Endothelial cell of umbilical vein (primary cell): ENCODE measurements at regions not wholly inside any gene's neighbourhood (a gene's known extent, or its start where the extent isn't known, plus 50 kb on each side); places are given as distances from the start of the nearest gene placed in this dataset.

ENCODE experiments used
- EZH2 ChIP-seq: IDR thresholded peaks from 2 replicates; pipeline ENCODE4 v1.6.1; 2012; ENCODE audit warnings: borderline replicate concordance, low read depth, mild to moderate bottlenecking, moderate library complexity, low read length, inconsistent platforms; ENCODE audit not compliant: severe bottlenecking
- FOS ChIP-seq: IDR thresholded peaks from 2 replicates; pipeline ENCODE4 v1.6.1; 2011; ENCODE audit warnings: mild to moderate bottlenecking, low read length, moderate library complexity, borderline replicate concordance; ENCODE audit not compliant: insufficient read depth
- GATA2 ChIP-seq: IDR thresholded peaks from 2 replicates; pipeline ENCODE4 v1.7.0; 2011; ENCODE audit warnings: low read depth, mild to moderate bottlenecking, moderate library complexity, mixed read lengths, low read length; ENCODE audit not compliant: insufficient read length, insufficient read depth
- JUN ChIP-seq: IDR thresholded peaks from 2 replicates; pipeline ENCODE4 v1.6.1; 2011; ENCODE audit warnings: borderline replicate concordance, low read depth; ENCODE audit not compliant: insufficient read length, insufficient read depth
- POLR2A ChIP-seq: IDR thresholded peaks from 2 replicates; pipeline ENCODE4 v1.6.1; 2012; ENCODE audit warnings: low read depth, mild to moderate bottlenecking, control low read depth, low read length
- POLR2AphosphoS5 ChIP-seq: IDR thresholded peaks from 2 replicates; pipeline ENCODE4 v1.6.1; 2012; ENCODE audit warnings: low read depth, mild to moderate bottlenecking, control low read depth, low read length, moderate library complexity; ENCODE audit not compliant: insufficient read depth
- TF ChIP-seq, protein P1 (sequence below), 2 donors: IDR thresholded peaks; 1 replicate in 1 of 2; 2 replicates in 1 of 2; pipeline ENCODE4 v1.5.1; 2011; ENCODE audit warnings: low read length in 2 of 2, mild to moderate bottlenecking in 2 of 2, moderate library complexity in 2 of 2, control low read depth in 1 of 2, inconsistent platforms in 1 of 2, low read depth in 1 of 2; ENCODE audit not compliant: insufficient read depth in 1 of 2; ENCODE audit errors: extremely low read depth in 1 of 2
- TF ChIP-seq, protein P2 (sequence below): IDR thresholded peaks from 2 replicates; pipeline ENCODE4 v1.6.1; 2011; ENCODE audit not compliant: insufficient read depth, insufficient read length

DNA sequence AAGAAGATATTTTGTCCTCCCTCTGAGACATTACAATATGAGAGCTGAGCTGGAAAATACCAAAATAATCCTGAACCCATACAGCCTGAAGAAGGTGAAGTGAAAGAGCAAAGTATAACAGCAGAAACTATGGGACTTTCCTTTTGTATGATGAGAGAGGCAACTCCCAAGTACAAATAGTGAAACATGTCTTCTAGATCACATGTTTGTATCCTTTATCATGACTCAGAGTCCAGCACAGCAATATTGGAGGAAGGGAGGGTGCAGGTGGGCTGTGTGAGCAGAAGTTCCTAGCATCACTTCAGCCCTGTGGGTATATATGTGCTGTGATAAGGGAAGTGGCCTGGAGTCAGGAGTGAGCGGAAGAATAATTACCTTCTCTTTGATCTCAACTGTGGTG, 265.6 kb upstream of the NRXN1 start:
- TF ChIP-seq, protein P1, sequence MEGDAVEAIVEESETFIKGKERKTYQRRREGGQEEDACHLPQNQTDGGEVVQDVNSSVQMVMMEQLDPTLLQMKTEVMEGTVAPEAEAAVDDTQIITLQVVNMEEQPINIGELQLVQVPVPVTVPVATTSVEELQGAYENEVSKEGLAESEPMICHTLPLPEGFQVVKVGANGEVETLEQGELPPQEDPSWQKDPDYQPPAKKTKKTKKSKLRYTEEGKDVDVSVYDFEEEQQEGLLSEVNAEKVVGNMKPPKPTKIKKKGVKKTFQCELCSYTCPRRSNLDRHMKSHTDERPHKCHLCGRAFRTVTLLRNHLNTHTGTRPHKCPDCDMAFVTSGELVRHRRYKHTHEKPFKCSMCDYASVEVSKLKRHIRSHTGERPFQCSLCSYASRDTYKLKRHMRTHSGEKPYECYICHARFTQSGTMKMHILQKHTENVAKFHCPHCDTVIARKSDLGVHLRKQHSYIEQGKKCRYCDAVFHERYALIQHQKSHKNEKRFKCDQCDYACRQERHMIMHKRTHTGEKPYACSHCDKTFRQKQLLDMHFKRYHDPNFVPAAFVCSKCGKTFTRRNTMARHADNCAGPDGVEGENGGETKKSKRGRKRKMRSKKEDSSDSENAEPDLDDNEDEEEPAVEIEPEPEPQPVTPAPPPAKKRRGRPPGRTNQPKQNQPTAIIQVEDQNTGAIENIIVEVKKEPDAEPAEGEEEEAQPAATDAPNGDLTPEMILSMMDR (IDR thresholded peaks at IDR 0.05; ENCODE audit: extremely low read depth in 1 of 2, insufficient read depth in 1 of 2, low read depth in 1 of 2, low read length in 2 of 2), result no peak
- TF ChIP-seq JUN (no peak), POLR2A (no peak), POLR2AphosphoS5 (no peak), EZH2 (no peak), FOS (no peak), GATA2 (no peak)
- TF ChIP-seq, protein P2, sequence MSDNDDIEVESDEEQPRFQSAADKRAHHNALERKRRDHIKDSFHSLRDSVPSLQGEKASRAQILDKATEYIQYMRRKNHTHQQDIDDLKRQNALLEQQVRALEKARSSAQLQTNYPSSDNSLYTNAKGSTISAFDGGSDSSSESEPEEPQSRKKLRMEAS, result no peak
